ENCODE measurements at regions not wholly inside any gene's neighbourhood (a gene's known extent, or its start where the extent isn't known, plus 50 kb on each side); places are given as distances from the start of the nearest gene placed in this dataset.
A peak's percentile ranks its signal among the peaks of the same experiment; 100 is the strongest.

- H3K4me3 ChIP-seq (ENCODE audit: low read length) = no peak overlapping the region
- no peak overlapping the region for H3K18ac ChIP-seq (ENCODE audit: low read length)
- H4K5ac ChIP-seq (ENCODE audit: low read length) = no peak overlapping the region
- no peak for DNase-seq
- no peak overlapping the region for H2BK5ac ChIP-seq (ENCODE audit: low read length)
- H3K79me1 ChIP-seq (ENCODE audit: low read length) = no peaks in the 10 kb centered on the region
- no peak overlapping the region for H2BK15ac ChIP-seq (replicated peaks; ENCODE audit: low read depth)
- H3K4ac ChIP-seq (ENCODE audit: low read depth, low read length) = no peak overlapping the region
- no peak overlapping the region for H3K23ac ChIP-seq (ENCODE audit: low read length)
- no peak overlapping the region for H3K56ac ChIP-seq (ENCODE audit: low read length)
- H3K27ac ChIP-seq (ENCODE audit: low read depth, low read length) = no peak overlapping the region
- no CpG with 5 or more reads among the region's 2 CpGs for WGBS (ENCODE audit: extremely low coverage, insufficient coverage, low lambda C conversion rate)
- H3K4me2 ChIP-seq (ENCODE audit: low read length) = no peak overlapping the region
- no peaks in the 10 kb centered on the region for H3K27me3 ChIP-seq (ENCODE audit: insufficient read depth, low read length, poor library complexity)
- H3K79me2 ChIP-seq (ENCODE audit: control insufficient read depth, insufficient read depth, low read length) = no peaks in the 10 kb centered on the region
- H3K9ac ChIP-seq (ENCODE audit: low read length) = no peak overlapping the region
- no peak overlapping the region for H2BK120ac ChIP-seq (ENCODE audit: low read depth, low read length)
- no peaks in the 10 kb centered on the region for H3K36me3 ChIP-seq (ENCODE audit: control insufficient read depth, insufficient read depth, low read length)
- H4K8ac ChIP-seq (ENCODE audit: low read depth, low read length) = no peak overlapping the region
- H2AK5ac ChIP-seq (ENCODE audit: low read length) = no peak overlapping the region
- no peaks in the 10 kb centered on the region for H3K4me1 ChIP-seq (ENCODE audit: control insufficient read depth, low read depth, low read length)
These were observed 264.7 kb upstream of the ZRANB2 start for GRCh38 chr1:71345491-71345890.

GRCh38 chr1:71343686-71344416 lies 263.0 kb upstream of the ZRANB2 start:
- no peak overlapping the region for H2AK5ac ChIP-seq (ENCODE audit: low read length)
- no peaks in the 10 kb centered on the region for H3K36me3 ChIP-seq (ENCODE audit: control insufficient read depth, insufficient read depth, low read length)
- H3K23ac ChIP-seq (ENCODE audit: low read length) = no peak overlapping the region
- no peaks in the 10 kb centered on the region for H3K79me1 ChIP-seq (ENCODE audit: low read length)
- no peak overlapping the region for H2BK15ac ChIP-seq (replicated peaks; ENCODE audit: low read depth)
- H3K79me2 ChIP-seq (ENCODE audit: control insufficient read depth, insufficient read depth, low read length) = no peaks in the 10 kb centered on the region
- no peak overlapping the region for H4K8ac ChIP-seq (ENCODE audit: low read depth, low read length)
- no peak overlapping the region for H3K9ac ChIP-seq (ENCODE audit: low read length)
- H3K18ac ChIP-seq (ENCODE audit: low read length) = no peak overlapping the region
- H2BK5ac ChIP-seq (ENCODE audit: low read length) = no peak overlapping the region
- no peak overlapping the region for H3K4me3 ChIP-seq (ENCODE audit: low read length)
- H2BK120ac ChIP-seq (ENCODE audit: low read depth, low read length) = no peak overlapping the region
- H3K4ac ChIP-seq (ENCODE audit: low read depth, low read length) = no peak overlapping the region
- no peak overlapping the region for H4K5ac ChIP-seq (ENCODE audit: low read length)
- no peak overlapping the region for H3K27ac ChIP-seq (ENCODE audit: low read depth, low read length)
- DNase-seq = no peak
- no peaks in the 10 kb centered on the region for H3K27me3 ChIP-seq (ENCODE audit: insufficient read depth, low read length, poor library complexity)
- no peak overlapping the region for H3K56ac ChIP-seq (ENCODE audit: low read length)
- H3K4me2 ChIP-seq (ENCODE audit: low read length) = no peak overlapping the region
- H3K4me1 ChIP-seq (ENCODE audit: control insufficient read depth, low read depth, low read length) = no peaks in the 10 kb centered on the region
- no CpG with 5 or more reads among the region's 3 CpGs for WGBS (ENCODE audit: extremely low coverage, insufficient coverage, low lambda C conversion rate)

GRCh38 chr1:71339238-71339637 lies 258.4 kb upstream of the ZRANB2 start:
- no peak overlapping the region for H2BK15ac ChIP-seq (replicated peaks; ENCODE audit: low read depth)
- H2AK5ac ChIP-seq (ENCODE audit: low read length) = no peak overlapping the region
- H3K79me1 ChIP-seq (ENCODE audit: low read length) = no peaks in the 10 kb centered on the region
- no peak overlapping the region for H2BK5ac ChIP-seq (ENCODE audit: low read length)
- no peaks in the 10 kb centered on the region for H3K36me3 ChIP-seq (ENCODE audit: control insufficient read depth, insufficient read depth, low read length)
- no peak overlapping the region for H3K4me2 ChIP-seq (ENCODE audit: low read length)
- no peak overlapping the region for H3K18ac ChIP-seq (ENCODE audit: low read length)
- H3K4me3 ChIP-seq (ENCODE audit: low read length) = no peak overlapping the region
- H3K4ac ChIP-seq (ENCODE audit: low read depth, low read length) = no peak overlapping the region
- DNase-seq = peak; percentile 46
- H3K9ac ChIP-seq (ENCODE audit: low read length) = no peak overlapping the region
- H3K27ac ChIP-seq (ENCODE audit: low read depth, low read length) = no peak overlapping the region
- H3K4me1 ChIP-seq (ENCODE audit: control insufficient read depth, low read depth, low read length) = no peaks in the 10 kb centered on the region
- H3K27me3 ChIP-seq (ENCODE audit: insufficient read depth, low read length, poor library complexity) = no peaks in the 10 kb centered on the region
- no peak overlapping the region for H4K5ac ChIP-seq (ENCODE audit: low read length)
- no peaks in the 10 kb centered on the region for H3K79me2 ChIP-seq (ENCODE audit: control insufficient read depth, insufficient read depth, low read length)
- no peak overlapping the region for H3K23ac ChIP-seq (ENCODE audit: low read length)
- H4K8ac ChIP-seq (ENCODE audit: low read depth, low read length) = no peak overlapping the region
- no peak overlapping the region for H3K56ac ChIP-seq (ENCODE audit: low read length)
- no peak overlapping the region for H2BK120ac ChIP-seq (ENCODE audit: low read depth, low read length)

GRCh38 chr1:71330991-71331390 lies 250.2 kb upstream of the ZRANB2 start:
- no peak overlapping the region for H4K8ac ChIP-seq (ENCODE audit: low read depth, low read length)
- no peaks in the 10 kb centered on the region for H3K79me1 ChIP-seq (ENCODE audit: low read length)
- no peak overlapping the region for H3K56ac ChIP-seq (ENCODE audit: low read length)
- no peak overlapping the region for H2BK120ac ChIP-seq (ENCODE audit: low read depth, low read length)
- H3K9ac ChIP-seq (ENCODE audit: low read length) = no peak overlapping the region
- no peak overlapping the region for H3K18ac ChIP-seq (ENCODE audit: low read length)
- H3K4me1 ChIP-seq (ENCODE audit: control insufficient read depth, low read depth, low read length) = no peaks in the 10 kb centered on the region
- no peak overlapping the region for H3K27ac ChIP-seq (ENCODE audit: low read depth, low read length)
- no peak for DNase-seq
- no peak overlapping the region for H3K4ac ChIP-seq (ENCODE audit: low read depth, low read length)
- H3K79me2 ChIP-seq (ENCODE audit: control insufficient read depth, insufficient read depth, low read length) = no peaks in the 10 kb centered on the region
- H2BK15ac ChIP-seq (replicated peaks; ENCODE audit: low read depth) = no peak overlapping the region
- H4K5ac ChIP-seq (ENCODE audit: low read length) = no peak overlapping the region
- no peaks in the 10 kb centered on the region for H3K36me3 ChIP-seq (ENCODE audit: control insufficient read depth, insufficient read depth, low read length)
- no peak overlapping the region for H3K4me2 ChIP-seq (ENCODE audit: low read length)
- no peak overlapping the region for H2AK5ac ChIP-seq (ENCODE audit: low read length)
- H3K23ac ChIP-seq (ENCODE audit: low read length) = no peak overlapping the region
- H3K4me3 ChIP-seq (ENCODE audit: low read length) = no peak overlapping the region
- H3K27me3 ChIP-seq (ENCODE audit: insufficient read depth, low read length, poor library complexity) = no peaks in the 10 kb centered on the region
- no peak overlapping the region for H2BK5ac ChIP-seq (ENCODE audit: low read length)

- WGBS (ENCODE audit: extremely low coverage, insufficient coverage, low lambda C conversion rate) = no CpG with 5 or more reads among the region's 1 CpG
- H4K5ac ChIP-seq (ENCODE audit: low read length) = no peak overlapping the region
- no peaks in the 10 kb centered on the region for H3K36me3 ChIP-seq (ENCODE audit: control insufficient read depth, insufficient read depth, low read length)
- H3K4me2 ChIP-seq (ENCODE audit: low read length) = no peak overlapping the region
- H3K4me1 ChIP-seq (ENCODE audit: control insufficient read depth, low read depth, low read length) = no peaks in the 10 kb centered on the region
- H3K18ac ChIP-seq (ENCODE audit: low read length) = no peak overlapping the region
- no peaks in the 10 kb centered on the region for H3K27me3 ChIP-seq (ENCODE audit: insufficient read depth, low read length, poor library complexity)
- H3K56ac ChIP-seq (ENCODE audit: low read length) = no peak overlapping the region
- no peak overlapping the region for H4K8ac ChIP-seq (ENCODE audit: low read depth, low read length)
- no peak overlapping the region for H2BK5ac ChIP-seq (ENCODE audit: low read length)
- no peak overlapping the region for H3K23ac ChIP-seq (ENCODE audit: low read length)
- no peaks in the 10 kb centered on the region for H3K79me2 ChIP-seq (ENCODE audit: control insufficient read depth, insufficient read depth, low read length)
- H2AK5ac ChIP-seq (ENCODE audit: low read length) = no peak overlapping the region
- peak; percentile 56 for DNase-seq
- H3K27ac ChIP-seq (ENCODE audit: low read depth, low read length) = no peak overlapping the region
- H3K9ac ChIP-seq (ENCODE audit: low read length) = no peak overlapping the region
- no peak overlapping the region for H2BK15ac ChIP-seq (replicated peaks; ENCODE audit: low read depth)
- no peak overlapping the region for H3K4ac ChIP-seq (ENCODE audit: low read depth, low read length)
- no peak overlapping the region for H2BK120ac ChIP-seq (ENCODE audit: low read depth, low read length)
- no peaks in the 10 kb centered on the region for H3K79me1 ChIP-seq (ENCODE audit: low read length)
- no peak overlapping the region for H3K4me3 ChIP-seq (ENCODE audit: low read length)
These were observed 243.9 kb upstream of the ZRANB2 start for GRCh38 chr1:71324671-71325267.

GRCh38 chr1:71312545-71312944 lies 231.7 kb upstream of the ZRANB2 start:
- no peak overlapping the region for H3K4me3 ChIP-seq (ENCODE audit: low read length)
- no peaks in the 10 kb centered on the region for H3K36me3 ChIP-seq (ENCODE audit: control insufficient read depth, insufficient read depth, low read length)
- H3K56ac ChIP-seq (ENCODE audit: low read length) = no peak overlapping the region
- no peak overlapping the region for H3K27ac ChIP-seq (ENCODE audit: low read depth, low read length)
- no peaks in the 10 kb centered on the region for H3K79me1 ChIP-seq (ENCODE audit: low read length)
- no peaks in the 10 kb centered on the region for H3K27me3 ChIP-seq (ENCODE audit: insufficient read depth, low read length, poor library complexity)
- H4K8ac ChIP-seq (ENCODE audit: low read depth, low read length) = no peak overlapping the region
- no peak overlapping the region for H2BK15ac ChIP-seq (replicated peaks; ENCODE audit: low read depth)
- H2BK5ac ChIP-seq (ENCODE audit: low read length) = no peak overlapping the region
- no peak overlapping the region for H2BK120ac ChIP-seq (ENCODE audit: low read depth, low read length)
- H3K4ac ChIP-seq (ENCODE audit: low read depth, low read length) = no peak overlapping the region
- no peak for DNase-seq
- no peak overlapping the region for H2AK5ac ChIP-seq (ENCODE audit: low read length)
- no peak overlapping the region for H3K23ac ChIP-seq (ENCODE audit: low read length)
- no peak overlapping the region for H4K5ac ChIP-seq (ENCODE audit: low read length)
- H3K4me1 ChIP-seq (ENCODE audit: control insufficient read depth, low read depth, low read length) = no peaks in the 10 kb centered on the region
- no peak overlapping the region for H3K9ac ChIP-seq (ENCODE audit: low read length)
- H3K79me2 ChIP-seq (ENCODE audit: control insufficient read depth, insufficient read depth, low read length) = no peaks in the 10 kb centered on the region
- no CpG with 5 or more reads among the region's 2 CpGs for WGBS (ENCODE audit: extremely low coverage, insufficient coverage, low lambda C conversion rate)
- H3K18ac ChIP-seq (ENCODE audit: low read length) = no peak overlapping the region
- H3K4me2 ChIP-seq (ENCODE audit: low read length) = no peak overlapping the region

Data from mesendoderm (in vitro differentiated cells).